GM21825 (cell line): ENCODE measurements at regions not wholly inside any gene's neighbourhood (a gene's known extent, or its start where the extent isn't known, plus 50 kb on each side); places are given as distances from the start of the nearest gene placed in this dataset.

Experiments used
- ATAC-seq: cut with Tn5 transposase; IDR thresholded peaks from one replicate; pipeline ENCODE4 v1.9.1; 2021; ENCODE audit warnings: mild to moderate bottlenecking, moderate library complexity; ENCODE audit not compliant: unreplicated experiment

- no peak for ATAC-seq
Measured at GRCh38 chr6:66751630-66752029, 1044.6 kb upstream of the EYS start.

GRCh38 chr6:66740346-66740745 is 1033.3 kb upstream of the EYS start:
- no peak for ATAC-seq

- ATAC-seq = no peak
Measured at GRCh38 chr6:66735106-66735890, 1028.3 kb upstream of the EYS start.

GRCh38 chr6:66731310-66731709 is 1024.3 kb upstream of the EYS start:
- ATAC-seq = no peak

- no peak for ATAC-seq
Measured at GRCh38 chr6:66725670-66726069, 1018.6 kb upstream of the EYS start.

- no peak for ATAC-seq
Measured at GRCh38 chr6:66717801-66718200, 1010.8 kb upstream of the EYS start.

GRCh38 chr6:66699385-66699784 is 992.4 kb upstream of the EYS start:
- no peak for ATAC-seq

DNA sequence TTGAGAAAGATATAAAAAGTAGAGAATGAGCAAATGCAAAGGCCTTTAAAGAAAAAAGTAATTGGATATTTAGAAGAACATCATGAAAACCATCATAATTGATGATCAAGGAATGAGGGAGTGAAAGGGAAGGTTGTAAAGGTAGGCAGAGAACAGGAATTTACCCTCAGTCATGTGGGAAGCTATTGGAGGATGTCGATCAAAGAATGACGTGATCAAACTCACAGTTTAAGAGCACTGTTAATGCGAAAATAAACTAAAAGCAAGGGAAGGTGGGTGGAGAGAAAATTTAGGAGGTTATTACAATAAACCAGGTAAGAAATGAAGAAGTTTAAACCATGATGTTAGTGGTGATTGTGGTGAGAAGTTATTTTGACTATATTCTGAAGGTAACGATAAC is 982.6 kb upstream of the EYS start:
- no peak for ATAC-seq

DNA sequence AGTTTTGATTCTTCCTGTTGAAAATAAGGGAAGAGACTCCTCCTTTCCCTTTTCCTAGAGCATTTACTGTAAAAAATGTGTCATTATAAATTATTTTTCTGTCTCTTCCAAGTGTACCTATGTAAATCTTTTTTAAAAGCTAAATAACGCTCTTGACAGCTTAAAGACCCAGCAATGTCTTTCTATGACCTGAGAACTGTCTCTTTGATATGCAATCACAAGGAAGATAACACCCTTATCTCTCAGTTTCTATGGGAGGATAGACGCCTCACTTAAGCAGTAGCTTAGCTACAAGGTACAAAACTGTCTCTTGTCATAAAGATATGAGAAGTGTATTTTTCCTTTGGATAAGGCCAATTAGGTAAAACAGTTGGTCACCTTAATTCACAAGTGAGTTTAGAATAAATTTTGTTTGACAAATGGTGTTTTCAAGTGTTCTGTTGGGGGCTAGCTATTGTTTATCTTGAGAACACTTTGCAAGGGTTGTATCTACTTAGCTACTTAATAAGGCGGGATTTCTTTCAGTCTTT is 980.6 kb upstream of the EYS start:
- no peak for ATAC-seq

DNA sequence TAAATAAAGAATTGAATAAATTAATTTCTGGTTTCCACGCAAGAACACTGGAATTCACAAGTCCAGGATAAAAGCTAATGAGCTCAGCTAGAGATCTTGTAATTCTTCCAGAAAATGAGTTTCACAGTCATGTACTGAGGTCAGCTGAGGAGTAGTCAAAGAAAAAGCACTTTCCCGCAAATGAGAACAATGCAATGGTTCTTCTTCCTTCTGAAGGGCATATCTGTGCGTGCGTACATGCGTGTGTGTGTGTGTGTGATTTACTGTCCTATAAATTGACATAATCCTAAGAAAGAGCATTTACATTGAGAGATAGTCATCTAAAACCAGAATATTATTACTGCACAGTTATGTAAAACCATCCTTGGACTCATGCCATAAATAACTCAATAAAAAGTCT is 968.9 kb upstream of the EYS start:
- ATAC-seq = no peak

DNA sequence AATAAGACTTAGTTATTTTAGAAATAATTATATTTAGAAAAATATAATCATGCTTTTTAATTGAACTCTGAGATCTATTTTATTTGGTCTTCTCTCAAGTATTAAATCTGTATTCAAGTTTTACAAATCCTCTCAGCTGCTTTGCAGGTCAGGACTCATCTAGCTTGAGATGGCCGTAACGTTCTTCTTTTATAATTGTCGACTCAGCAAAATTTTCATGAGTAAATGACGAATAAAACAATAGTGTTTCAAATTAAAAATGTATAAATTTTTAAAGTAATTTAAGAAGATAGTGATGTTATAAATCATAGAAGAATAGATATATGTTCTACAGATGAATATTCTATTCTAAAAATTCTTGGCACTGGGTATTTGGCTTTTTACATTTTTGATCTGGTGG is 957.1 kb upstream of the EYS start:
- no peak for ATAC-seq

- ATAC-seq = no peak
Measured at GRCh38 chr6:66662721-66663507, 955.9 kb upstream of the EYS start.

GRCh38 chr6:66662196-66662595 is 955.2 kb upstream of the EYS start:
- ATAC-seq = no peak

DNA sequence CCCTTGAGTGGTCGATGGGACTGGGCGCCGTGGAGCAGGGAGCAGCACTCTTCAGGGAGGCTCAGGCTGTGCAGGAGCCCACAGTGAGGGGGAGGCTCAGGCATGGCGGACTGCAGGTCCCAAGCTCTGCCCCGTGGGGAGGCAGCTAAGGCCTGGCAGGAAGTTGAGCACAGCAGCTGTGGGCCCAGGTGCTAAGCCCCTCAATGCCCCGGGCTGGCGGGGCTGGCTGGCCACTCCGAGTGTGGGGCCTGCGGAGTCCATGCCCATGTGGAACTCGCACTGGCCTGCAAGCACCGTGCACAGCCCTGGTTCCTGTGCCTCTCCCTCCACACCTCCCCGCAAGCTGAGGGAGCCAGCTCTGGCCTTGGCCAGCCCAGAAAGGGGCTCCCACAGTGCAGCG is 948.4 kb upstream of the EYS start:
- ATAC-seq = no peak

DNA sequence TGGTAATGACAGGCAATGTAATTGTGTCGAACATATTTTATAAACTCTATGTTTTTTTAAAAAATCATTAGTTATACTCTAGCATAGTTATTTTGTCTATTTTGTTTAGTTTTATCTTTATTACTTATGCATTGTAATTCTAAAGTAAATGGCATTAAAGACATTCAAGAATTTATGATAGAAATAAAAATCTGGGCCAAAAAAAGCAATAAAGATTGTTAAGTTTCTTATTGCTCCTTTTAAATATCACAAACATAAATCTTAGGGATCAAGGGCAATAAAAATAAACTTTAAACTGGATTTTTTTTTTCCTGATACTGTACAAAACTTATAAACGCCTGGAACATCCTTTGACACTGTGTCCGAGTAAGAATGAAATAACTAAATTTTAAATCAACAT is 931.5 kb upstream of the EYS start:
- no peak for ATAC-seq

- ATAC-seq = no peak
Measured at GRCh38 chr6:66638099-66638498, 931.1 kb upstream of the EYS start.

DNA sequence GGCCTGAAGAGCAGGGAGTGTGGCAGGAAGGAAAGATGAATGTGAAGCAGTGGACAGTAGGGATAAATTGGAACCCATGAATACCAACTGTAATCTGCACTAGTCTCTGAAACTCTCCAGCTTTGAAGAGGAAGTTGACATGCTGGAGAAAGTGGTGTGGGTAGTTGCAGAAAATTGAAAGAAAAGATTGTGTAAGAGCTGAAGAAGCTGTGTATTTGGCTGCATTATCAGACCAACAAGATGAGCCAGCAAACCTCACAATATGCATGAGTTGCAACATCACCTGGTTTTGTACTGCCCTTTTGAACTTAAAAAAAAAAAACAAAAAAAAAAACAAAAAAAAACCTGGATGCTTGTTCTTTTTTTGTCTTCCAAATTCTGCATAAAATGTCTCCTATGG is 921.9 kb upstream of the EYS start:
- no peak for ATAC-seq

- no peak for ATAC-seq
Measured at GRCh38 chr6:66623050-66623449, 916.0 kb upstream of the EYS start.

DNA sequence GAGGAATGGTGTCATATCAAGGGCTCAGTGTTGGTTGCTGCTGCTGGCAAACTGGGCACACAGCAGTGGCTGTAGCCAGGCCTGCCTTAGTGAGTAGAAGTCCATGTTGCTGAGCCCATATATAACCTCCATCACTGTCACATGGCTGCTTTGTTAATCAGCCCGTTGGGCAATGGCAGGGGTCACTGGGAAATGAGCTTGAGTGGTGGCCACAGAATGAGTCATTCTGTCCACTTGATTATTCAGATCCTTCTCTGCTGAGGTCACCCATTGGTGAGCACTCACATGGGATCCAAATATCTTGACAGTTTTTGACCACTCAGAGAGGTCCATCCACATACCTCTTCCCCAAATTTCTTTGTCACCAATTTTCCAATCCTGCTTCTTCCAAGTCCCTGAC is 898.9 kb upstream of the EYS start:
- no peak for ATAC-seq

DNA sequence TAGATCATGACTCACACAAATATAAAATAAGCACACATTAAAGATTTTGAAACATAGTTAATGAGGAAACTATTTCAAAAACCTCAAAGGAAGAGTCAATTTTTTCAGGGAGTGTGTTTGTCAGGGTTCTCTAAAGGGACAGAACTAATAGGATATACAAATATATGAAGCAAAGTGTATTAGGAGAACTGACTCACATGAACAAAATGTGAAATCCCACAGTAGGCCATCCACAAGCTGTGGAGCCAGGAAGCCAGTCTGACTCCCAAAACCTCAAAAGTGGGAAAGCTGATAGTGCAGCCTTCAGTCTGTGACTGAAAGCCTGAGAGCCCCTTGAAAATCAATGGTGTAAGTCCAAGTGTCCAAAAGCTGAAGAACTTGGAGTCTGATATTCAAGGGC is 898.0 kb upstream of the EYS start:
- no peak for ATAC-seq

GRCh38 chr6:66599541-66599940 is 892.5 kb upstream of the EYS start:
- no peak for ATAC-seq

DNA sequence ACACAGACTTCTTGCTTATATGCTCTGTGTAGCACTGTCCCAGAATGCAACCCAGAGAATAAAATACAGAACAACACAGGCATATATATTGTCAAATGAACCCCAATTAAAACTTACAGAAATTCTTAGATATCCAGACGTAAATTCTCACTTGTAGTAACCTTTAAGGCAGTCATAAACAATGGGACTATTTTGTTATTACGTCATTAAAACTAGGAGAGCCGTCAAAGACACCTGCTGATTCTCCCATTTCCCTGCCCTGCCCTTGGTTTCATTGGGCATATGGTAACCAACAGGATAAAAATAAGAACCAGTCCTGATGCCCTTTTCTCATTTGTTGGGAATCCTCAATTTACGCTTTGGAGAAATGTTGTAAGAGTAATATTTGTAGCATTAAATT is 871.3 kb upstream of the EYS start:
- no peak for ATAC-seq
